ENCODE measurements at regions not wholly inside any gene's neighbourhood (a gene's known extent, or its start where the extent isn't known, plus 50 kb on each side); places are given as distances from the start of the nearest gene placed in this dataset.
"Not testable (repeated sequence)": the region's sequence is repeated elsewhere in the genome, so short reads cannot be mapped to it uniquely, and the experiment has no call there.

DNA sequence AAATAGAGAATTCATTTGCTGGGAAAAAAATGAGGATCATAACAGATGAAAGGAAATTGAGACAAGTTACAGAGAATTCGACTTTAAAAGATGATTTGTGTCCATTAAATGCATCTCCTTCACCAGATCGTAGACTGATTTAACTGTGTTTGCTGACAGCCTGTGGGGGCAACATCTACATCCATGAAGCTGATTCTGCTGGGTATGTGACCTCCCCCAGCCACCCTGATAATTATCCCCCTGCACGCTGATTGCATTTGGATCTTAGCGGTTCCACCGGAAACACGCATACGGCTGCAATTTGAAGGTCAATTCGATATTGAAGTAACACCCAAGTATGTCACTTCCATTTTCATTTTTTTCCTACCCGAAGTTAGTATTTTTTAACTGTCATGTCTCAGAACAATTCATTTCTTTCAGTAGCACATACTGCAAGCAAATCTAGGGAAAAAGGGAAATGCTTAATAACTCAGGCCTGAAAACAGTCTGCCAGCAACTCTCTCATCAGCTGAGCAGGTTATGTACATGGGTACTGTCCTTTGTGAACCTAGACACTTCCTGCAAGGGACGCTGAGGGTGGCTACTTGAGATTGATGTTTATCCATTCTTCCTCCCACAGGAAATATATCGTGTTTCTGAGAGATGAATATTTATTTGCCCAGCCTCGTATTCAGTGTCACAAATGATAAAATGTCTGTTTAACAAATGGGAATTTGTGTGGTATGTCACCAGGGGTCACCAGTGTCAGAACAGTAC, 134.9 kb downstream of the ZNF22 start:
- no peak overlapping the region for H3K27ac ChIP-seq
- no peaks in the 10 kb centered on the region for H3K9me3 ChIP-seq (ENCODE audit: low read depth)
- no peak overlapping the region for H3K4me3 ChIP-seq
- H3K36me3 ChIP-seq = no peaks in the 10 kb centered on the region
- no peak for DNase-seq (ENCODE audit: low read depth in 1 of 2, low spot score in 1 of 2)
- H3K4me1 ChIP-seq (ENCODE audit: low read depth) = no peaks in the 10 kb centered on the region
- TF ChIP-seq, protein P1, sequence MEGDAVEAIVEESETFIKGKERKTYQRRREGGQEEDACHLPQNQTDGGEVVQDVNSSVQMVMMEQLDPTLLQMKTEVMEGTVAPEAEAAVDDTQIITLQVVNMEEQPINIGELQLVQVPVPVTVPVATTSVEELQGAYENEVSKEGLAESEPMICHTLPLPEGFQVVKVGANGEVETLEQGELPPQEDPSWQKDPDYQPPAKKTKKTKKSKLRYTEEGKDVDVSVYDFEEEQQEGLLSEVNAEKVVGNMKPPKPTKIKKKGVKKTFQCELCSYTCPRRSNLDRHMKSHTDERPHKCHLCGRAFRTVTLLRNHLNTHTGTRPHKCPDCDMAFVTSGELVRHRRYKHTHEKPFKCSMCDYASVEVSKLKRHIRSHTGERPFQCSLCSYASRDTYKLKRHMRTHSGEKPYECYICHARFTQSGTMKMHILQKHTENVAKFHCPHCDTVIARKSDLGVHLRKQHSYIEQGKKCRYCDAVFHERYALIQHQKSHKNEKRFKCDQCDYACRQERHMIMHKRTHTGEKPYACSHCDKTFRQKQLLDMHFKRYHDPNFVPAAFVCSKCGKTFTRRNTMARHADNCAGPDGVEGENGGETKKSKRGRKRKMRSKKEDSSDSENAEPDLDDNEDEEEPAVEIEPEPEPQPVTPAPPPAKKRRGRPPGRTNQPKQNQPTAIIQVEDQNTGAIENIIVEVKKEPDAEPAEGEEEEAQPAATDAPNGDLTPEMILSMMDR (IDR thresholded peaks at IDR 0.05; ENCODE audit: low read depth, low read length) = no peak
- no peaks in the 10 kb centered on the region for H3K27me3 ChIP-seq

DNA sequence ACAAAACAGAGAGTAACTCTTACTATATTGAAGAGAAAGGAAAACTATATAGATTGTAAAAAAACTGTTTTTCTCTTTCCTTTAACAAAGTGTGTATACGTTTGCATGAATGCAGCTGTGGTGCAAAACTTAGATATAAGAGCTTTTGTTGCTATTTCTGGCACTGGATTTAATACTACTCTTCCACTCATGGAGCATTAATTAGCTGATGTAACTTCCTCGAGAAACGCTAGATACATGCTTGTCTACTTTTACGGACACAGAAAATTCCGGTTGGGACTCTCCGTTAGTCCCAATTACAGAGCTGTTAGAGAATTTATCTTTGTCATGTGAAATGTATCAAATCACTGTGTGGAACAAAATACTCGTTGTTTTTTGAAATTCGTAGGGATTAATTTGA, 135.5 kb downstream of the ZNF22 start:
- no peaks in the 10 kb centered on the region for H3K9me3 ChIP-seq (ENCODE audit: low read depth)
- TF ChIP-seq, protein P1 (IDR thresholded peaks at IDR 0.05; ENCODE audit: low read depth, low read length) = no peak
- H3K36me3 ChIP-seq = no peaks in the 10 kb centered on the region
- H3K27ac ChIP-seq = no peak overlapping the region
- H3K4me3 ChIP-seq = no peak overlapping the region
- H3K4me1 ChIP-seq (ENCODE audit: low read depth) = no peaks in the 10 kb centered on the region
- DNase-seq (ENCODE audit: low read depth in 1 of 2, low spot score in 1 of 2) = no peak
- no peaks in the 10 kb centered on the region for H3K27me3 ChIP-seq

DNA sequence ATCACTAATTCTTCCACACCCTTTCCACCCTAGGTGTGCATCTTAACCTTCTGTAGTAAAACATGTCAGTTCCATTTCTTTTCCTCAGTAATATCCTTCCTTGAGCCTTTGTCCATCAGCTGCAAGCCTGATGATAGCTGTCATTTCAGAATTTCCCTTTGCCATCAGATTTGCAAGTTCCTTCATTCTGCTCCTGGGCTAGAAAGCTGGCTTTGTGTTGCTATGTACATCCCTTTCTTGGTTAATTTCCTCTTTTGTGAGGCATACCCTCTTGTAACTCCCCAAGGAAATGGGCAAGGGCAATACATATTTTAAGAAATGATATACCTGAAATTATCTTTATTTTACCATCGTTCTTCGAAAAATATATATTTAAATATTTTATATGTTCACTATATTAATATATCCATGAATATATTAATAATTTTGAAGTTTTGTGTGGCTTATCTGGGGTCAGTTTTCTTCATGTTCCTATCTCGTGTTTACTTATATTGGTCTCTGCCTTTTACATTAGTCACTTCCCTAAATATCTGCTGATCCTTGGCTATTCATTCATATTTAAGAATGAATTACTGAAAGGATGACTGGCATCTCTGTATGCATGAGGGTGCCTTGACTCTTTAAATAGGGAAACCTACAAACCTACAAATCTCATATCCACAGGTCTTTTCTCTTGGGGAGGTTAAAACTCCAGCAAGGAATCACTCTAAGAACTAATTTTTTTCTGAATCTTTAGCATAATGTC, 143.8 kb downstream of the ZNF22 start:
- Histone ChIP-seq H3K4me3 (no peak overlapping the region), H3K4me1 (ENCODE audit: low read depth) (no peaks in the 10 kb centered on the region), H3K27me3 (no peaks in the 10 kb centered on the region), H3K27ac (no peak overlapping the region), H3K36me3 (no peaks in the 10 kb centered on the region), H3K9me3 (ENCODE audit: low read depth) (no peaks in the 10 kb centered on the region)
- TF ChIP-seq, protein P1 (IDR thresholded peaks at IDR 0.05; ENCODE audit: low read depth, low read length) = no peak
- no peak for DNase-seq (ENCODE audit: low read depth in 1 of 2, low spot score in 1 of 2)

DNA sequence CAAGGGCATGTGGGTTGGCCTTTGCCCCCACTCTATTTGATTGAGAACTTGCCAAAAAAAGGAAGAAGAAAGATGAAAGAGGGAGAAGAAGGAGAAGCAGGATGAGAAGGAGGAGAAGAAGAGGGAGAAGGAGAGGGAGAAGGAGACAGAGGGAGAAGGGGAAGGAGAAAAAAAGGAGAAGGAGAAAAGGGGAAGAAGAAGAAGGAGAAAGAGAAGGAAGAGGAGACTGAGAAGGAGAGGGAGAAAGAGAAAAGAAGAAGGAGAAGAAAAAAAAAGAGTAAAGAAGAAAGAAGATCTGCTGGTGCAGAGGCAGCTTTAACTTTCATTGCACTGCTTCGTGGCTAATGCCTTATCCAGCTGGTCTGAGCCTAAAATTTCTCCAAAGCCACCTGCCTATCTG, 144.4 kb downstream of the ZNF22 start:
- not testable (repeated sequence) for H3K4me1 ChIP-seq (ENCODE audit: low read depth); H3K27me3 ChIP-seq; DNase-seq (ENCODE audit: low read depth in 1 of 2, low spot score in 1 of 2); H3K9me3 ChIP-seq (ENCODE audit: low read depth); H3K4me3 ChIP-seq; H3K27ac ChIP-seq; H3K36me3 ChIP-seq

DNA sequence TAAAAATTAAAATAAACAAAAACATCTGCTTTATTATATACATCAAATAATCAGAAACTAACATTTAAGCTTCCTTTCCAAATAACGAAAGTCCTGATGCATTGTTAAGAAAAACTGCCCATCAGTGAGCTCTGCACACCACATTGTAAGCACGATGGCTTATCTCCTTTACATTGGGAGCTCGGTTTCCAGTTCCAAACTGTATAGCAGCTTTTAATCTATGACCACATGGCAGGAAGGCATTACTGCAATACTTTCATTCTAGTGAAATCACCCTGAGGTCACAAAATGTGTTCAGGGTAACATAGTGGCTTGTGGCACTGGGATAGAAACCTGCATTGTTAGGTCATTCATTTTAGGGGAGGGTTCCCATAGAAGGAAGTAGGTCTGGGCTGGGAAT, 146.3 kb downstream of the ZNF22 start:
- H3K4me1 ChIP-seq (ENCODE audit: low read depth) = no peaks in the 10 kb centered on the region
- no peak for DNase-seq (ENCODE audit: low read depth in 1 of 2, low spot score in 1 of 2)

More for the DNA sequence above, 146.3 kb downstream of the ZNF22 start:
- no peaks in the 10 kb centered on the region for H3K27me3 ChIP-seq
- H3K36me3 ChIP-seq = no peaks in the 10 kb centered on the region
- TF ChIP-seq, protein P1 (IDR thresholded peaks at IDR 0.05; ENCODE audit: low read depth, low read length) = no peak
- H3K9me3 ChIP-seq (ENCODE audit: low read depth) = no peaks in the 10 kb centered on the region
- H3K27ac ChIP-seq = no peak overlapping the region
- no peak overlapping the region for H3K4me3 ChIP-seq
